ENCODE measurements at regions not wholly inside any gene's neighbourhood (a gene's known extent, or its start where the extent isn't known, plus 50 kb on each side); places are given as distances from the start of the nearest gene placed in this dataset.

GRCh38 chr5:33341351-33341750 lies 99.4 kb upstream of the TARS1 start:
- TF ChIP-seq CTCF (conservative IDR thresholded peaks at IDR 0.05): no peak
- no peak overlapping the region for H3K27ac ChIP-seq

- no peak overlapping the region for H3K27ac ChIP-seq
- TF ChIP-seq CTCF (conservative IDR thresholded peaks at IDR 0.05): no peak
Observed at GRCh38 chr5:33343676-33344327, 97.0 kb upstream of the TARS1 start.

- no peak overlapping the region for H3K27ac ChIP-seq
- TF ChIP-seq CTCF (conservative IDR thresholded peaks at IDR 0.05): no peak
Observed at GRCh38 chr5:33346534-33346933, 94.2 kb upstream of the TARS1 start.

- no peak overlapping the region for H3K27ac ChIP-seq
- TF ChIP-seq CTCF (conservative IDR thresholded peaks at IDR 0.05): no peak
Observed at GRCh38 chr5:33361781-33362180, 79.0 kb upstream of the TARS1 start.

- no peak overlapping the region for H3K27ac ChIP-seq
- TF ChIP-seq CTCF (conservative IDR thresholded peaks at IDR 0.05): no peak
Observed at GRCh38 chr5:33362915-33363314, 77.8 kb upstream of the TARS1 start.

- H3K27ac ChIP-seq: no peak overlapping the region
Observed at GRCh38 chr5:33363537-33363936, 77.2 kb upstream of the TARS1 start.

GRCh38 chr5:33364406-33364805 lies 76.4 kb upstream of the TARS1 start:
- TF ChIP-seq CTCF (conservative IDR thresholded peaks at IDR 0.05): no peak
- no peak overlapping the region for H3K27ac ChIP-seq

More at GRCh38 chr5:33363537-33363936, 77.2 kb upstream of the TARS1 start:
- no peak for TF ChIP-seq CTCF (conservative IDR thresholded peaks at IDR 0.05)

Data from VCaP (cell line).